ENCODE measurements at regions not wholly inside any gene's neighbourhood (a gene's known extent, or its start where the extent isn't known, plus 50 kb on each side); places are given as distances from the start of the nearest gene placed in this dataset.
"Not testable (repeated sequence)": the region's sequence is repeated elsewhere in the genome, so short reads cannot be mapped to it uniquely, and the experiment has no call there.

DNA sequence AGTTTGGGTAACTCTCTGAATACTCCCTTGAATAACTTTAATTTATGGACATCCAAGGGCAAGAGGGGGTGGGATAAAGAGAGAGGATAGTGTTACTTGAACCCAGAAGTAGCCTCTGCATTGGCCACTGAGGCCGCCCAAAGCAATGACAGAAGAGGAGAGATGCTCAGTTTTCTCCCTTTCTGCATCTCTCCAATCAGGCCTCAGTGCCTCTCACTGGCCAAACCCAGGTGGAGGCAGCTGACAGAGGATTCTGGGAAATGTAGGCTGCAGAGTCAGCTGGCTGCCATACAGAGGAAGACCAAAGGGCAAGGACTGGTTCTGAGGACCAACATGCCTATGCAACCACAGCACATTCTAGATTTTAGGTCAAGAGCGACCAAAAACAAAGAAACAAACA, 719.4 kb downstream of the MAT2B start:
- DNase-seq: no peak

DNA sequence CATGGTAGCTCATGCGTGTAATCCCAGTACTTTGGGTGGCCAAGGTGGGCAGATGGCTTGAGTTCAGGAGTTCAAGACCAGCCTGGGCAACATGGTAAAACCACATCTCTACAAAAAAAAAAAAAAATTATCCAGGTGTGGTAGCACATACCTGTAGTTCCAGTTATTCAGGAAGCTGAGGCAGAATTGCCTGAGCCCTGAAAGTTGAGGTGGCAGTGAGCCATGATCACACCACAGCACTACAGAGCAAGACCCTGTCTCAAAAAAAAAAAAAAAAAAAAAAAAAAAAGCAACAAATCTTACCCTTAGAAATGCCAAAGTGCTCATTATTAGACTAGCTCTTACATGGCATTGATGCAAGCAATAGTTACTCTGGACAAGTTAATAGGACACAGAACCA, 724.9 kb downstream of the MAT2B start:
- DNase-seq: no peak

DNA sequence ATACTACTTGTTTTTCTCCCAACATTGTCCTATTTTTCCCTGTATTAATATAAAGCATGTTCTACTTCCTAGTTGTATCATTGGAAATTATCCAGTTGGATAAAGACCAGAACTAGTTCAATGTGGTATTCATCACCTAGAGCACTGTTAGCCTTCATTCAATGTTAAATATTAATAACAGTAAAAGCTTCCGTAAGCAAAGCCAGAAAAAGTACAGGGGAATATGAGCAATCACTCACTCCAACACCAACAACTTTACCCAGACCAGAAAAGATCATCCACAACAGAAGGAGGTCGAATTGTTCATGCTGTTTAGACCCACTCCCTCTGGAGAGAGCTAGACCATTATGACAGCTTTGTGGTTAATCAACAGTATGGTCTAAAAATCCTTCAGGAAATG, 728.4 kb downstream of the MAT2B start:
- no peak for DNase-seq

DNA sequence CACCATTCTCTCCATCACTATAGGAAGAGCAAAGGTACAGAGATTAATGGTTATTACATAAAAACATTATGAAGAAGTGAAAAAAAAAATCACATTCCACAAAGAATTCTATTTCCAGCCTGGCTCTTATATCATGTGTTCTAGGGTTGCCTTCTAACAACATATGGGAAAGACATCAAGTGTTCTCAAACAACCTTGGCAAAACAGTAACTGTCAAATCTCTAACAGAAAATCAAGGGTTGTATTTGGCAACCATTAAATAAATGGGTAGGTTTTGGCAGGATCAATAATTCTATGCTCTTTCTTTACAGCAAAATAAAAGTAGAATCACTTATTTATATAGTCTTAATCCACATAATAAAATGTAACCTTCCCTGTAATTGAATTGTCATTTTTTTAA, 728.9 kb downstream of the MAT2B start:
- DNase-seq: no peak

DNA sequence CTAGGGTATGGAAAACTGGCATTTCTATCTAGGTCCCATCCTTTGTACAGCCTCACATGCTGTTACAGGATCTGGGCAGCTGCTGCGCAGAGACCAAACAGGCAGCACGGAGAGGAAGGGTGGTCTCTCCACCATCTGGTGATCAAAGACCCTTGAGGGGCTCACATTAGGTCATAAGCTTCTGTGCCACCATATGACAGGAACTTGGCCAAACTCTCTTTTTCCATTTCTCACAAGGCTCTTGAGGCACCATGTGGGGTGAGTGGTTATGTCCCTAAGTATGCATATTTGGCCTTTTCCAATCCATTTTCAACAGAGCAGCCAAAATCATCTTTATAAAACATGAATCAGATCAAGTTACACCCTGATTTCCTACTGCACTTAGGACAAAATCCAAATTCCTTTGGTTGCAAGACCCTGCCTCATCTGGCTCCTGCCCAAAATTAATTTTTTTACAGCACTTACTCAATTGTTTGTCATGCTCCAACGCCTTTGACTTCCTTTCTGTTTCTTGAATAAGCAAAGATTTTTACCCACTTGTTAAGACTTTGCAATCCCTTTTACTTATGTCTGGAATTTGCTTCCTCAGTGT, 730.0 kb downstream of the MAT2B start:
- DNase-seq: no peak

DNA sequence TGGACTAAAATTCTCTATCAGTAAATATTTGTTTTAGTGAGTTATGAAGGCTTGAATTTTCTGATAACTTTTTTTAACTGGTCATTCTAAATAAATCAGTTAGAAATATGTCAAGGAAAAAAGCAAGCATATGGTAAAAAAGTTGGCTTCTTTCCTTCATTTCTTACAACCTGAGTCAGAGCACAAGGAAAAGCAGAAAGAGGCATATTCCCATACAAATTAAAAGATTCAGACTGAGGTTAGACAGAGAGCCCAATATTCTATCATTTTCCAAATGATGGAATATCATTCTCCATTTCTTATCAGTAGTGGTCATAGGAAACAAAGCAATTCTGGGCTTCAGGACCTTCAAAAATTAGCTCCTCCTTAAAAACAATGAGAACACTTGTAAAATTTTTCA, 732.1 kb downstream of the MAT2B start:
- no peak for DNase-seq

DNA sequence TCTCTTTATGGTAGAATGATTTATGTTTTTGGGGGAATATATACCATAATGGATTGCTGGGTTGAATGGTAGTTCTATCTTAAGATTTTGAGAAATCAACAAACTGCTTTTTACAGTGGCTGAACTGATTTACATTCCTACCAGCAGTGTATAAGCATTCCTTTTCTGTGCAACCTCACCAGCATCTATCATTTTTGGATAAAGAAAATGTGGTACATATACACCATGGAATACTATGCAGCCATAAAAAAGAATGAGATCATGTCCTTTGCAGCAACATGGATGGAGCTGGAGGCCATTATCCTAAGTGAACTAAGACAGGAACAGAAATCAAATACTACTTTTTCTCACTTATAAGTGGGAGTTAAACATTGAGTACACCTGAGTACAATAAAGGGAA, 746.4 kb downstream of the MAT2B start:
- DNase-seq: not testable (repeated sequence)

DNA sequence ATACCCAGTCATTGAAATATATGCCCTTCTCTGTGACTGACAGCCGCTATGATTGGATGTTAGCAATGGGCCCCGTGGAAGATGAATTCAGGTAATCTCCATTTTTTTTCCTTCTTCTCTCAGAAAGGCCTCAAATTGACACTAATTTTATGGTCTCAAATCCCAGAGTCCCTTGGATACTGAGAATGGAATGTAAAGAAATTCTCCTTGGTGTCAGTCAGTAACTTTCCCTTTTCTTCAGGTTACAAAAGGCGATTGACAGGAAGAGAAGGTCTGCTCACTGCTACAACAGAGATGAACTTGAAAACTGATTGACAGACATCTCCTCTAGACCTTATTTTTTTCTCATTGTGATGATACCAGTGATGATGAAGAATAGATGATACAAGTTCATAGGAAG, 748.3 kb downstream of the MAT2B start:
- DNase-seq: no peak

DNA sequence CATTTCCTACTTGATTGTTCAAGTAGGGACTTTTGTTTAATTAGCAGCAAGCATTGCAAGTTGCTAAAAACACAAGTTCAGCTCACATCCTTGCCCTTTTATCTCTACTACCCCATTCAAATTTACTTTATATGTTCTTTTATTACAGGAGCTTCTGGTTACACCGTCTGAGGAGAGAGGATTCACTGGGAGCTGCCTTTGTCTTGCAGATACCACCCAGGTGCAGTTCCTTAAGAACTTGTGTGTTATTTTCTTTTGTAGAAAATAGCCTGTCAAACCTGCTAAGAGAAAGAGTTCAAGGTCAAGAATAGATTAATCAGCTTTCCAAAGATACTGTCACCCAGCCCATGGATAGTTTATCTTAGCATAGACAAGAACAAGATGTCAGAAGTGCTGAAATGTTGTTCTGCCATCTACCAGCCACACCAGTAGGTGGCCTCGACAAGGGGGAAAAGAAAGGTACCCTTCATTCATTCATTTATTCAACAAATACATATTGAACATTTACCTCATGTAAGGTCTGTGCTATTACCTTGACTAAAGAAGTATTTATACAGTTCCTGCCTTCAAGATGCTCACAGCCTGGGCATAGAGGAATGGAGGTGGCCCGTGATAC, 750.3 kb downstream of the MAT2B start:
- no peak for DNase-seq

DNA sequence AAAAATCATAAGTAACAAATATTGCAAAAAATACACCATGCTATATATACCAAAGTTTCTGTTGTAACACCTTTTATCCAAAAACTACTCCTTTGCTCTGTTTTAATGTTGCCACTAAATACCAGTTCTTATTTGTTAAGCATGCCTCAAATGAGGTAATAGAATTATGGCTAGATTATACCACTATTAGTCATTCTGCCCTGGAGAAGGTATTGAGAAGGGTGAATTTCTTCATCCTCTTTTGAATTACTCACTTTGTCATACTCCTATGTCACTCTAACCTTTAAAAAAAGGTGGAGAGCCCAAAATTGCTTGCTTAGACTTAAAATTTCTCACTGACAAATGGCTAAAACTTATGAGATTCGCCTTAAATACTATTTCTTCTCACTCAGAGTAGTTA, 750.9 kb downstream of the MAT2B start:
- DNase-seq: no peak

DNA sequence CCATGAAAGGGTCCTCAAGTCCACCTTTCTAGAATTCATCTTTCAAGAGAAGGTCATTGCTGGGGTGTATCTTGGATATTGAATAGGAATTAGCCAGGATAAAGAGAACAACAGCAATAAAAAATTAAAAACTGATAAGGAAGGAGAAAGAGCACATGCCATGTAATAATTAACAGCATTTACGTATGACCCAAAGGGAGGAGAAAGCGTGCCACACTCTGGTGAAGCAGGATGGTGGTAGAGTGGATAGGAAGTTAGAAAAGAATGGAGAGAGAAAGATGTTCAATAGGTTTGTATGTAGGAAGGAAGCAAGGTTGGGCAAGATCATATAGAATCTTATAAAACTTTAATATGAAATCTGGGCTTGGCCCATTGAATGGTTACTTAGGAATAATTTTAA, 751.5 kb downstream of the MAT2B start:
- DNase-seq: no peak

DNA sequence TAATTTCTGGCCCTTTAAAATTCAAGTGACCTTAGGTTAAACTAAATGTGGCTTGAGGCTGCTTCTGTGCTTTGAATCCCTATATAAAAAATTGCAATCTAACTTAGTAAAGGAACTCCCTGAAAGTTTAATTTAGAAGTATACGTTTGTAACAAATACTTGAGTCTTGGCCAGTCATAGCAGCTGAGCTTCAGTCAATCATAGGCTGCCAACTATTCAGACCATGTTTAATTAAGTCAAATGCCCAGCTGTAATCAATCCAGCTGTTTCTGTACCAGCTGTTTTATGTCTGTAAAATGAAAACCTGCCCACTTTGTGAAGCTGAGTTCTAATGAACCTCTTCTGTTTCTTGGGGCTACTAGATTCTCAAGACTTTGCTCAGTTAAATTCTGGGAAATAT, 760.1 kb downstream of the MAT2B start:
- no peak for DNase-seq

DNA sequence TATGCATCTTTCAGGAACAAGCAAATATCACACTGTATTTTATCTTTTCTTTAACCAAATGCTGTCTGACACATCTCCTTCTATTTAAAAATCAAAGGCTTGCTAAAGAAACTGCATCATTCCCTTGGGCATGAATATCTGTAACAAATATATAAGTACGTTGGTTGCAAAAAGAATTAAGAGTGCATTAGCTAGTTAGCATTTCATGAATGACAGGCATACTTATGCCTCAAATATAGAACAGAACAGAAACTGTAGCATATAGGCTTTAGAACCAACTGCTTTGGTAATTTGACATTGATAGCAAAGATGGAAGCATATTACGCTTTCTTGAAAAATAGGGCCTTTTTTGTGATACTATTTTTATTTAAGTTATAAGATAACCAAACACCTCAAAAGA, 761.2 kb downstream of the MAT2B start:
- DNase-seq: no peak

DNA sequence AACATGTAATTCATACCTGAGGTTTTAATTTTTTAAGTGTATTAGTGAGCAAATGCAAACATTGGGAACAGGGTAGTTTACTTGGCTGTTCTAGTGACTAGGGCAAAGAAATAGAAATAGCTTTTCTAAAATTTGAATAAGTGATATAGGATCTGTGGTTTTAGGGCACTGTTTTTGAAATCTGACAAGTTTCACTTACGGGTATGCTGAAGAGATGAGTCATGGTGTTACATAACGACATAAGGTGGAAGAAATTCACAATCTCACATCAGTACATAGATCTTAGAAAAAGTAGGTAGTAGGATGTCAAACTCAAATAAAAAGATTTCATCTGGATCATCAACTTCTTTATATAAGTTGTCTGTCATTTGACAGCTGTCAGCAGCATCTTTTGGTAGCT, 772.3 kb downstream of the MAT2B start:
- DNase-seq: no peak

DNA sequence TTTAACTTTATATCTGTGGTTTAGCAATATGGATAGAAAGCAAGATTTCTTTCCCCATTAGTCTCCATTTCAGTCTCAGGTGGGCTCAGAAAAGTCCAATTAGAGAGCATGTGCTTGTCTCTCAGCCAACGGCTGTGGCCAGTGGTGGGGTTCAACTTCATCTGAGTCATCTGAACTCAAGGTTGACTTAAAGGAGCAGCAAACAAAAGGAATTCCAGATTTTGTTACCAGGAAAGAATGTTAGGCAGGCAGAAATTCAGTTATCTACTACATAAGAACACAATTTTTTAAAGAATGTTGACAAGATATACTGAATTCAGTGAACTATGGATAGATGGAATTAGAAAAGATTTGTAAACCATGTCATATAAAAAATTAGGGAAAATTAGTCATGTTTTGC, 784.1 kb downstream of the MAT2B start:
- no peak for DNase-seq

DNA sequence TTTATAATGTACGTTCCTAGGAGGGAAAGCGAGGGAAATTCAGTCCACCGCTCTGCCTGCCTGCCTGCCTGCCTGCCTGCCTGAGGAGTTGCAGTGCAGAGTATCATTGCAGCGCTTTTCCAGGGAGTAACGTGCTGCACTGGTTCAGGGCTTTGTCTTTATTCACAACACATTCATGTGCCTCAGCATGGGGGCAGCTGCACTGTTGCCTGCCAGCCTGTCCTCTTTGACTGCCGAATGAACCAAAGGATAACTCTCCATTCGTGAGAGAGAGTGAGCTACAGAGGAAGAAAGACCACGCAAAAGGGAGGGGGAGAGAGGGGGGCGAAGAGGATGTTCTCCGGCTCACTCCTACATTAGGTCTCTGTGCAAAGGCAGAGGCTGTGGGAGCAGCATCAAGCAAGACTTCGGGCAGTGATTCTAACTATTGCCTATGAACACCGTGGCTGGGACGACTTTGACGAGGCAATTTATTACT, 791.2 kb downstream of the MAT2B start:
- no peak for DNase-seq

DNA sequence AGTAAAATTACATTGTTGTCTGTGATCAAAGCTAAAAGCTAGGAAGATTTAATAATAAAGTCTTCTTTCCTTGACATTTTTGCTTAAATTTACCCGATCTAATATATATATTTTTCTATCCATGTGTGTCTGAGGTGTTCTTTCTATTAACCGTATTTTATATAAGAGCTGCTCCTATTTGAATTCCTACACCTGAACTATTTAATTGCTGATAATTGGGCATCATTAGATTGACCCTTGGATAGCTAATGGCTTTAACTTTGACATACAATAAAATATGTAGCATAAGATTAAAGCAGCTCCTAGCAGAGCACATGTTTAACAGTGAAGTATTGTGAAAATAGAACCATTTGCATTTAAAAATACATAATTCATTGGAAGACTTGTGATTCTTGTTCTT, 792.7 kb downstream of the MAT2B start:
- no peak for DNase-seq

DNA sequence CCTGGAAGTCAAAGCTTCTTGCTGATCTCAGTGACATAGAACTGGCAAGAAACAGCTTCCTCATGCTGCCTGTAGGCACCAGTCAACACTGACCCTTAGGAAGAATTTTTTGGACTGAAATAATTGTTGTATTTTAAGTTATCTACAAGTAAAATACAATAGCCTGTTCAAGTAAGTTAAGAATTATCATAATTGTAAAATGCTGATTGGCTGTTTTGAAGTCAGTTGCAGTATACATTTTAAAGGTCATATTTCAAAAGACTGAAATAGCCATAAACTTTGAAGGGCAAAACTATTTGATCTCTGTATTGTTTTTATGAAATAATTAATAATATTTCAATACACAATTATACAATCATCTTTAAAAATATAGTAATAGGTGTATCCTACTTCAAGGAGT, 794.9 kb downstream of the MAT2B start:
- DNase-seq: no peak

DNA sequence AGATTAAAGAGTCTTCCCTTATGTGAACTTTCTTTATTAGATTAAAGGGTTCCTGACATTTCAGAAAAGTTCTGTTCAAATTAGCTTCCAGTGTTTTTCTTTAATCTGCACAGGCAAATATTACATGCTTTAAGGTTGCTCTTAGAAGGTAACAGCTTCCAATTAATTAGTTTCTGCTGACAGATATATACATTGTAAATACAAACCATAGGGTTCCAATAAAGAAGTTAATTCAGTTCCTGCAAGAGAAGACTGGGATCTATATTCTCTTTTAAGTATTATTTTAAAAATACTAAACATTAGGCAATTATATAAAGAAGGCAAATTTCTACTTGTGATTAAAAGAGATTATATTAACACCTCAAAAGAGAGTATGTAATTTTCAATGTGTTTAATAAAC, 795.7 kb downstream of the MAT2B start:
- DNase-seq: no peak

DNA sequence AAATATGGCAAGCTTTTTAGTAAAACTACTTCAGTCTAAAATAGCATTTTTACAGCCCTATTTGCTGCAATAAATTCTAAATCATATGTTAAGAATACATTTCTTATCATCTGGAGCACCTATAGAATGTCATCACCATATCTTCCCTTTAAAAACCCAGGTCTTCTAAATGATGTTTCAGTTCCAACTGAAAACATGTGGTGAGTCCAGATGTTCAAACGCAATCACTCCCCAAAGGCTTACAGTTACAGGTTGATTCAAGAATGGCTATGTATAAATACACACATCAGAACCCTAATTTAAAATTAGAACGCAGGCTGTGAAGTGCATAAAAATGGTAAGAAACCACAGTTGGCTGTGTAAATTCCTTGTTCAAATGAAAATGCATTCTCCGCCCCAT, 796.3 kb downstream of the MAT2B start:
- DNase-seq: no peak

DNA sequence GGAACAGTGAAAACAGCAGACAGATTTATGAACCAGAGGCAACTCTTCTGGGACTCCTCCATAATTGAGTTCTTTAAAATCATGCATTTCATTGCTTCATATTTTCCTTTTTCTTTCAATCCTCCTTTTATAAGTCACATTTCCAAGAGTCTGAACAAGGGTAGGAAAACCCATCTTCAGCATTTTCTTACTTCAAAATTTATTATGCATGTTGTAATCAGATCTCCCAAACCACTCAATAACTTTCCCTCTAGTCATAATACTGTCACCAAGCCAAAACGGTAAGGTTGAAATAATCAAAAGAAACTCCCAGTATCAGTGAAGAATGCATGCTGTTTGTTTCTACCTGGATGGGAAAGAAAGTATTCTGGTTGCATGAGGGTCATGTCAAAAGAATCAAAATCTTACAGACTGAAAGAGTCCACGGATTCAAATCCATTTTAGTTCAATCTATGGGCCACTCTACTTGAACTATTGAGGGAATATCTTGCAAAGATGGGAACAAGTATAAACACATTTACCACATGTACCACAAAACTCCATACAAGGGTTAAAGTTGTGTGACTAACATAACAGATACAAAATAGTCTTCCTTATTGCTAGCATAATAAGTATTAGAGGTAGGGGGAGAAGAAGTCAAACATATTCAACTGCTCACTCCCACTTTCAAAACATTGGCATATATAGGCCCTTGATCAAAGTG, 797.3 kb downstream of the MAT2B start:
- no peak for DNase-seq

DNA sequence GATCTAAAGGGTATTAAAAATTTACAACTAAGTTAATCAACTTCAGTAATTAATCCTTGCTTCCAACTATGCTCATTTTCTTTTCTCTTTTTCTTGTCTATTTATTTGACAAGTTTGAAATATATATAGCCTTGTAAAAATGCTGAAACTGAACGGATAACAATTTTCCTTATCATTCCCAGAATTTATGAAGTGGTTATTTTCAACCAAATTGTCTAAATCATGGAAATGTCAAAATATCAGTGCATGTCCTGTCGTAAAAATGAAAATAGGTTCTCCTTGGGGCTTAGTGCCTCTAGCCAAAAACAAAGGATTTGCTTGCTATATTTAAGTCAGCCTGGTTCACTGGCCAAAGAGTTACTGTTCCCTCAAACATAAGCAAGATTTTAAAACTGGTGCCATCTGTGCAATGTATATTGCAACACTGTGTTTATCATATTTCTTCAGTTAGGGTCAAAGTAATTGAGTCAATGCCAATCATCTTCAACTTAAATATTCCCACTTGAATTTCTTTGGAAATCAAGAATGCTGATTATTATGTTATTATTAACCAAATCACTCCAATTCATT, 798.3 kb downstream of the MAT2B start:
- DNase-seq: no peak

DNA sequence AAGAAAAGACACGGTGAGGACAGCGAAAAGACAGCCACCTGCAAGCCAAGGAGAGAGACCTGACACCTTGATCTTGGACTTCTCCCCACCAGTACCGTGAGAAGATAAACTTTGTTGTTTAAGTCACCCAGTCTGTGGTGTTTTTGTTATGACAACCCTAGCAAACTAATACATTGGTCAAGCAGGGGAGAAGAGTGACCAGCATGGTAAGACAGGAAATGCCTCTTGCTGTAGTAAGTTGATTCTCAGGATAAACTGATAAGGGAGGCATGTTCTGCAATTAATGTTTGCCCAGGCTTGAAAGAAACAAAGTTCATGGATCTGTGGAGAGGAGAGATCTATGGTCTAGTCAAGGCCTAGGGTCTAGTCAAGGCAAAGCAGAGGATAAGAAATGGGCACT, 801.2 kb downstream of the MAT2B start:
- no peak for DNase-seq

DNA sequence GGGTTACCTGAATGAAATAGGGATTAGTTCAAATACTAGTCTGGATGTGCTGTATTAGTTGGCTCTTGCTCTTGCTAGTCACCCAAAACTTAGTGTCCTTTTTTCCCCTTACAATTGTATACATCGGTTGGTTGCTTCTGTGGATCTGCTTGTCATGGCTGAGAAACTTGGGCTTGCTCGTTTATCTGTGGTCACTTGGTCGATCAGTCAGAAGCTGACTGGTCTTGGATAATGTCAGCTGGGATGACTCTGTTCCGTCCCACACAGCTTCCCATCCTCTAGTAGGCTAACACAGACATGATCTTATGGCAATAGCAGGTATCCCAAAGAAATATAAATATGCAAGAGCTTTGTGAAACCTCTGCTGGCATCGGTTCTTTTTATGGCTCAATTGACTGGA, 807.4 kb downstream of the MAT2B start:
- DNase-seq: no peak

All from NCI-H2029 treated with DMSO at 0.1 percent for 48 hours (cell line).